NB4 (cell line): ENCODE measurements at regions not wholly inside any gene's neighbourhood (a gene's known extent, or its start where the extent isn't known, plus 50 kb on each side); places are given as distances from the start of the nearest gene placed in this dataset.

ENCODE experiments used
- DNase-seq: peaks from one replicate; pipeline ENCODE4 v3.0.0; 2010; ENCODE audit warnings: low read depth
- H3K4me3 ChIP-seq: one replicate; pipeline ENCODE4 v1.5.1; 2011; ENCODE audit warnings: mild to moderate bottlenecking, low read depth, low read length, moderate library complexity
- MYC ChIP-seq: IDR thresholded peaks from 2 replicates; pipeline ENCODE4 v1.6.1; 2011; ENCODE audit warnings: low read depth, low read length
- POLR2A ChIP-seq: IDR thresholded peaks from 2 replicates; pipeline ENCODE4 v1.6.1; 2011; ENCODE audit warnings: mild to moderate bottlenecking; ENCODE audit not compliant: insufficient read length; ENCODE audit errors: extremely low read depth
- TF ChIP-seq, protein P1 (sequence below): IDR thresholded peaks from one replicate; pipeline ENCODE4 v1.5.1; 2012; ENCODE audit warnings: low read depth, low read length
- TF ChIP-seq, protein P2 (sequence below): IDR thresholded peaks from 2 replicates; pipeline ENCODE4 v1.6.1; 2011; ENCODE audit warnings: low read depth, low read length

DNA sequence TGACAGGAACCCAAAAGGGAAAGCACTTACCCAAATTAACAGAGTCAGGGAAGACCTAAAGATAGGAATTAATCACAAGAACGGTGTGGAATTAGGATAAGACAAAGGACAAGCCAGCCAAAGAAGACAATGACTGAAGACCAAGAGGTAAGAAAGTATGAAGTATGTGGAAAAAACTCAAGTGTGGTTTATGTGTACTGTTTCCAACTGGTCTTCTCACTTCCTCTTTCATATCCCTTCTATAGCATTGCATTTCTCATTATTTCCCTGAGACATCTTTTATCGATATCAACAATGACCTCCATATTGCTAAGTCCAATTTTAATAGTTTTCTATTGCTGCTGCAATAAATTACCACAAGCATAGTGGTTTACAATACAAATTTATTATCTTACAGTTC lies 313.5 kb upstream of the SLC39A10 start:
- TF ChIP-seq POLR2A, result no peak
- TF ChIP-seq, protein P1, sequence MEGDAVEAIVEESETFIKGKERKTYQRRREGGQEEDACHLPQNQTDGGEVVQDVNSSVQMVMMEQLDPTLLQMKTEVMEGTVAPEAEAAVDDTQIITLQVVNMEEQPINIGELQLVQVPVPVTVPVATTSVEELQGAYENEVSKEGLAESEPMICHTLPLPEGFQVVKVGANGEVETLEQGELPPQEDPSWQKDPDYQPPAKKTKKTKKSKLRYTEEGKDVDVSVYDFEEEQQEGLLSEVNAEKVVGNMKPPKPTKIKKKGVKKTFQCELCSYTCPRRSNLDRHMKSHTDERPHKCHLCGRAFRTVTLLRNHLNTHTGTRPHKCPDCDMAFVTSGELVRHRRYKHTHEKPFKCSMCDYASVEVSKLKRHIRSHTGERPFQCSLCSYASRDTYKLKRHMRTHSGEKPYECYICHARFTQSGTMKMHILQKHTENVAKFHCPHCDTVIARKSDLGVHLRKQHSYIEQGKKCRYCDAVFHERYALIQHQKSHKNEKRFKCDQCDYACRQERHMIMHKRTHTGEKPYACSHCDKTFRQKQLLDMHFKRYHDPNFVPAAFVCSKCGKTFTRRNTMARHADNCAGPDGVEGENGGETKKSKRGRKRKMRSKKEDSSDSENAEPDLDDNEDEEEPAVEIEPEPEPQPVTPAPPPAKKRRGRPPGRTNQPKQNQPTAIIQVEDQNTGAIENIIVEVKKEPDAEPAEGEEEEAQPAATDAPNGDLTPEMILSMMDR, result no peak
- TF ChIP-seq, protein P2, sequence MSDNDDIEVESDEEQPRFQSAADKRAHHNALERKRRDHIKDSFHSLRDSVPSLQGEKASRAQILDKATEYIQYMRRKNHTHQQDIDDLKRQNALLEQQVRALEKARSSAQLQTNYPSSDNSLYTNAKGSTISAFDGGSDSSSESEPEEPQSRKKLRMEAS, result no peak
- TF ChIP-seq MYC, result no peak
- DNase-seq, result peak; percentile 33
- no peak overlapping the region for H3K4me3 ChIP-seq

DNA sequence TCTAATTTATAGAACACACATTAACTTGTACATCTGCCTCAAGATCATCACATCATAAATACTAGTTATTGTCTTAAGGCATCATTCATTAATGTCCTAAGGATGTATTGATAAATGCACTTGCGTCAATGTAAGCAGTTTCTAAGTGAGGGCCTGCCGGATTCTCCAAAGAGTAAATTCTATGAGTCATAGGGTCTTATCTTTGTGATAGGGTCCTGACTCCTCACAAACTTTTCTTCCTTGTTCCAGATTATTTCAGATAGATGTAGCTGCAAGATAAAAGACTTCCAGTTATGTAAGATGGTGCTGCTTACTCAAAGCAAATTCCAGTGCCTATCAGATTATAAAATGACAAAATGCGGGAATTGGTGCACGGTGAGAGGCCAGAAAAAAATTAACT lies 315.0 kb upstream of the SLC39A10 start:
- no peak for TF ChIP-seq MYC
- TF ChIP-seq, protein P2, result no peak
- TF ChIP-seq, protein P1, result no peak
- H3K4me3 ChIP-seq, result no peak overlapping the region
- no peak for DNase-seq

DNA sequence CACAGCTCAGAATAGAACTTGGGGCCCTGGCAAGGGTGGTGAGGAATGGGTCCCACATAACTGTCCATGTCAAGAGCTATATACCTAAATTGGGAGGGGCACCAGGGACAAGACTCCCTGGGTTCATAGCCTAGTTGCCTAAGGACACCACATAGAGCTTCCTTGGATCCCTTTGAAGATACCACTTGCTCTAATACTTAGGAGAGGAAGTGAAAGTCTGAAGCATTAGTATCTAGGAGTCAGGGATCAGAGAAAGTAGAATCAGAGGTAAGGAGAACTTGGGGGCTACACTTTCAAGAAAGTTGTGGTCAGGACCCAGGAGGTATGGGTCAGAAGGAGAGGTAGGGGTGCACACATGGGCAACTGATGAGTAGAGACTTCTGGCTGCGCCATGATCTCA lies 318.2 kb upstream of the SLC39A10 start:
- no peak overlapping the region for H3K4me3 ChIP-seq
- TF ChIP-seq, protein P1, result no peak
- TF ChIP-seq, protein P2, result no peak
- TF ChIP-seq POLR2A (no peak), MYC (no peak)
- DNase-seq, result no peak

DNA sequence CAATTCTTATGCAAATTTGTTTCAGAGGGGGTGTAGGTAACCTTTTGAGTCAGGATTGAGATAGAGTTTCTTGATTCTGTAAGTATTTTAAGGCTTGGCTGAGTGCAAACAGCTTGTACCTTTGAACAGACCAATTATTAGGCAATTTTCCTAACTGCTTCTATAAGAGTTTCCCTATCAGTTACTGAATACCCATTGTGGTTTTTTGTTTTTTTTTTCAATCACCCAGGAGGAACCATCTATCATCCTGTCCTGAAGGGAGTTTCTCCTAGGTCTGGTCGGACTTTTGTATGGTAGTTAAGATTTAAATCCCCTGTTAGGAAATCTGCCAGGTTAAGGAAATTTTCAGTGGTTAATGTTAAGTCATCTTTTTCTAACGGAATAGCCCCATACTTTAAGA lies 319.4 kb upstream of the SLC39A10 start:
- H3K4me3 ChIP-seq, result no peak overlapping the region
- DNase-seq, result peak; percentile 61
- TF ChIP-seq, protein P2, result no peak
- TF ChIP-seq, protein P1, result no peak
- no peak for TF ChIP-seq POLR2A
- TF ChIP-seq MYC, result no peak

DNA sequence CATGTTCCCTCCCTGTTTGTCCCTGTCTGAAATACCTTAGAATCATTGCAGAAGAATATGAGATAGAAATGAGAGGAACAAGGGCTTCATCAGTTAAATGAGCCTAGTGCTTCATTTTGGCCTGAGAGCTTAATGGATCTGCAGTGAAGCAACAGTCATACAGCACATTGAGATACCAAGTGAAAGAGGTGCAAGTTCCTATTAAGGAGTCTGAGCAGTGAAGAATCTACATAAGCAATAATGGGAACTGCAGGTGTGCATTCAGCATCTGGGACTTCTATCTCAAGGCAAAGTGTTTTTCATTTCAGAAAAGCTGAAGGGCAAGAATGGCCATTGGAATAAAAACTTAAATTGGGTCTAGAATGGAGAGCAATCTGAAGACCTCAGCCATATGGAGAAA lies 323.2 kb upstream of the SLC39A10 start:
- no peak overlapping the region for H3K4me3 ChIP-seq
- DNase-seq, result no peak
- TF ChIP-seq MYC, result no peak
- TF ChIP-seq, protein P2, result no peak
- TF ChIP-seq POLR2A, result no peak
- TF ChIP-seq, protein P1, result no peak

DNA sequence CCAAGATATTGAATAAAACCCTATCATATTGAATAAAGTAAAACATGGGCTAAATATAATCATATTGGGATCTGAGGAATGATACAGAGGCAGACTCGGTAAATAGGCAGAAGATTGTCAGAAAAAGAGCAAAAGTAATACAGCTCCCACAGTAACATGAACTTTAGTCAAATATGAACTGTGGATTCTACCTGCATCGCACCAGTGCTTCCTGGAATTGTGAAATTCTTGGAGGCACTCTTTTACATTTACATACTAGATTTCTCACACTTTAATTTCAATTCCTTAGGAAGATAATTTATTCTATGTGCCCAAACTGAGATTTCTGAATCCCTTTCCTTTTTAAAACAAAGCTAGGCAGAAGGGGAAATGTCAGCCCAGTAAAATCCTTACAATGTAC lies 325.1 kb upstream of the SLC39A10 start:
- H3K4me3 ChIP-seq, result no peak overlapping the region
- DNase-seq, result no peak
- TF ChIP-seq, protein P1, result no peak
- TF ChIP-seq, protein P2, result no peak
- TF ChIP-seq MYC (no peak), POLR2A (no peak)
